HG02884 (cell line): ENCODE measurements at regions not wholly inside any gene's neighbourhood (a gene's known extent, or its start where the extent isn't known, plus 50 kb on each side); places are given as distances from the start of the nearest gene placed in this dataset.

Source experiments
- ATAC-seq: cut with Tn5 transposase; IDR thresholded peaks from one replicate; pipeline ENCODE4 v1.9.1; 2021; ENCODE audit warnings: mild to moderate bottlenecking, moderate library complexity; ENCODE audit not compliant: unreplicated experiment

- ATAC-seq = no peak
Measured at GRCh38 chr15:39227001-39227400, 353.9 kb upstream of the THBS1 start.

- ATAC-seq = no peak
Measured at GRCh38 chr15:39228889-39229288, 352.0 kb upstream of the THBS1 start.

- ATAC-seq = no peak
Measured at GRCh38 chr15:39230205-39230907, 350.5 kb upstream of the THBS1 start.

- no peak for ATAC-seq
Measured at GRCh38 chr15:39230908-39231285, 350.0 kb upstream of the THBS1 start.

GRCh38 chr15:39232512-39232911 lies 348.4 kb upstream of the THBS1 start:
- ATAC-seq = no peak

GRCh38 chr15:39235084-39235795 lies 345.6 kb upstream of the THBS1 start:
- no peak for ATAC-seq

GRCh38 chr15:39236375-39236774 lies 344.5 kb upstream of the THBS1 start:
- ATAC-seq = no peak

- no peak for ATAC-seq
Measured at GRCh38 chr15:39238443-39238842, 342.4 kb upstream of the THBS1 start.

- no peak for ATAC-seq
Measured at GRCh38 chr15:39239562-39239961, 341.3 kb upstream of the THBS1 start.

GRCh38 chr15:39242345-39242744 lies 338.5 kb upstream of the THBS1 start:
- no peak for ATAC-seq

- no peak for ATAC-seq
Measured at GRCh38 chr15:39243396-39243795, 337.5 kb upstream of the THBS1 start.

- ATAC-seq = no peak
Measured at GRCh38 chr15:39244776-39245175, 336.1 kb upstream of the THBS1 start.

- no peak for ATAC-seq
Measured at GRCh38 chr15:39246523-39246922, 334.4 kb upstream of the THBS1 start.

GRCh38 chr15:39247574-39247973 lies 333.3 kb upstream of the THBS1 start:
- no peak for ATAC-seq

GRCh38 chr15:39248204-39248603 lies 332.7 kb upstream of the THBS1 start:
- ATAC-seq = no peak

GRCh38 chr15:39250001-39250400 lies 330.9 kb upstream of the THBS1 start:
- ATAC-seq = no peak

GRCh38 chr15:39250460-39251186 lies 330.3 kb upstream of the THBS1 start:
- no peak for ATAC-seq

GRCh38 chr15:39251413-39252133 lies 329.3 kb upstream of the THBS1 start:
- no peak for ATAC-seq

GRCh38 chr15:39252134-39252470 lies 328.8 kb upstream of the THBS1 start:
- no peak for ATAC-seq

GRCh38 chr15:39253552-39253951 lies 327.3 kb upstream of the THBS1 start:
- no peak for ATAC-seq

- no peak for ATAC-seq
Measured at GRCh38 chr15:39254181-39254580, 326.7 kb upstream of the THBS1 start.
